ENCODE measurements at regions not wholly inside any gene's neighbourhood (a gene's known extent, or its start where the extent isn't known, plus 50 kb on each side); places are given as distances from the start of the nearest gene placed in this dataset.
A peak's percentile ranks its signal among the peaks of the same experiment; 100 is the strongest.
"Not testable (repeated sequence)": the region's sequence is repeated elsewhere in the genome, so short reads cannot be mapped to it uniquely, and the experiment has no call there.

DNA sequence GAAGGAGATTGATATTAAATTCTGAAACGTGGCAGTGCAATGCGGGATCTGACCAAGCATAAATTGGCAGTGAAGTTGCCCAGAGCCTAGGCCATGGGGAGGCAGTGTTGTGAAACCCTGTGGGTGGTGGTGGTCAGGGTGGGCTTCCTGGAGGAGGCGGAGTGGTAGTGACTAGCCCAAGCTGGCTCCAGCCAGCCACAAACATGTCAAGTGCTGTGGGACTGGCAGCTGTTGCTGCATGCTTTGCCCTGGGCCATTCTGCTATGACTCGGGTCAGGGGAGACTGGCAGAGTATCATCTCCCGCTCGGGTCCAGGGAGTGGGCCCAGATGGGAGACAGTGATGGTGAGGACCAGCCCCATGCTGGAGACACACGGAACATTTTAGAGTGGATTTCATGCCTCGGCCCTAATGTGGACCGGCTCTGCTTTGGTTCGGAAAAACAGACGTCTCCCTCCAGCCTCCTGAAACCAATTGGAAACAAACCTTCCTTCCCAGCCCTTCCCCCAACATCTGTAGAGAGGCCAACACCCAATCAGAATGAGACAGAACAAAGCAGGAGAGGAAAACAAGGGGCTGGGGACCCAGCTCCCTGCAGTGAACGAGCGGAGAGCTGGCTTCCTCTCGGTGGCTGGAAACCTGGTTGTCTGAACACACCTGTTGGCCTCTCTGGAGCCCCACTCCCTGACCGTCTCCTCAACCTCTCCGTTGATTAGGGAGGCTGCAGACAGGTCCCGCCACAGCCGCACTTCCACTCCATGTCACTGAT is 58.2 kb downstream of the TMEM270 start:
- DNase-seq (ENCODE audit: low spot score), result no peak

DNA sequence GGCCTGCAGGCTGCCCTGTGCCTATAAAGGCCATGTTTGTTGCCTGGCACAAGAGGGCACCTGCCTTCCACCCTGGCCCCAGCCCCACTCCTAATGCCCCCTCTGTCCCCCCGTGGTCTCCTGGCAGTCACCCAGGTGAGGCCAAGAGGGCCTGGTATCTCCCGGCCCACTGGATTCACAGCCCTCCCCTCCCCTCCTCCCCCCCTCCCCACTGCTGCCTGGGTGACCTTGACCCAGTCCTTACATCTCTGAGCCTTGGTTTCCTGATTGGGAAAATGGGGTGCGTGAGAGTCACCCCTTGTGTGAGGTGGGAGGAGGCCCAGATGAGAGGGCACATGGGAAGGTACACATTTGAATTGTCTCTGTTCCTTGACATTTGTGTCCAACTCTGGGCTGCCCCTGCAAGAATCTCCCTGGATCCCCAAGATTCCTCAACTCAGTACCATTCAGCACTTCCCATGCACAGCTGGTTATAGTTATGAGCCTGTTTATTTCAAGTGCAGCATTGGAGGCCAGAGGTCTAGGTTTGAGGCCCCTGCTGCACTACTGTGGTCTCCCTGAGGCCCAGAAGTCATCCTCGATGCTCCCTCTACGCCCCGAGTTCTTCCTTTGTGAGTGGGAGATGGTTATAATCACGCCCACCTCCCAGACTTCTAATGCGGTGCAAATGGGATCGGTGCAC is 58.9 kb downstream of the TMEM270 start:
- no peak for DNase-seq (ENCODE audit: low spot score)

DNA sequence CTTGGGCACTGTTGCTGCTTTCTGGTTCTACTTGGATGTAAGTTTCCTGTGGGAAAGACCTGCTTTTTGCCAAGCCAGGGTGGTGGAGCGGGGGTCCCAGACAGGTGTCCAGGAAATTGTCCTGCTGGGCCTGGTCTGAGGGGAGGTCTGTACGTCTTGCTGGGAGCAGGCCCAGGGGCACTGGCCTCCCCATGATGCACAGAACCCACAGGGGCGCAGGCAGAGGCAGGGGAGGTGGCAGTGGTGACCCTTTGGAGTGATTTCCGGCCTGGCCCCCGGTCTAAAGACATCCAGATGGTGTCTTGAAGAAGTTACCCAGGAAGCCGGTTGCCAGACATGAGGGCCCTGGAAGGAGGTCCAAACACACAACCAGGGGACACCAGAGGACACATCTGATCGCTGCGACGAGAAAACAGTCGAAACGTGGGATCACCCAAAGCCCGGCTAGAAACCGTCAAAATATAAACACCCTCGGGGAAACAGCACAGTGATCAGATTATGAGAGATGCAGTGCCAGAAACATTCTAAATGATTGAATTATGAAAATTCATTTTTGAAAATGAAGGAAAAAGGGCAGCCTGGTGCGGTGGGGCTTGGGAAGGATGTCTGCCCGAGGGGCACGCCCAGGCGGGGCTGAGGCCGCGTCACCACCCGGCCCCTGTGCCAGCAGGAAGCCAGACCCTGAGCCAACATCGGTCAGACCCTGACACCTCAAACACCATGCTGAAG is 59.6 kb downstream of the TMEM270 start:
- no peak for DNase-seq (ENCODE audit: low spot score)

DNA sequence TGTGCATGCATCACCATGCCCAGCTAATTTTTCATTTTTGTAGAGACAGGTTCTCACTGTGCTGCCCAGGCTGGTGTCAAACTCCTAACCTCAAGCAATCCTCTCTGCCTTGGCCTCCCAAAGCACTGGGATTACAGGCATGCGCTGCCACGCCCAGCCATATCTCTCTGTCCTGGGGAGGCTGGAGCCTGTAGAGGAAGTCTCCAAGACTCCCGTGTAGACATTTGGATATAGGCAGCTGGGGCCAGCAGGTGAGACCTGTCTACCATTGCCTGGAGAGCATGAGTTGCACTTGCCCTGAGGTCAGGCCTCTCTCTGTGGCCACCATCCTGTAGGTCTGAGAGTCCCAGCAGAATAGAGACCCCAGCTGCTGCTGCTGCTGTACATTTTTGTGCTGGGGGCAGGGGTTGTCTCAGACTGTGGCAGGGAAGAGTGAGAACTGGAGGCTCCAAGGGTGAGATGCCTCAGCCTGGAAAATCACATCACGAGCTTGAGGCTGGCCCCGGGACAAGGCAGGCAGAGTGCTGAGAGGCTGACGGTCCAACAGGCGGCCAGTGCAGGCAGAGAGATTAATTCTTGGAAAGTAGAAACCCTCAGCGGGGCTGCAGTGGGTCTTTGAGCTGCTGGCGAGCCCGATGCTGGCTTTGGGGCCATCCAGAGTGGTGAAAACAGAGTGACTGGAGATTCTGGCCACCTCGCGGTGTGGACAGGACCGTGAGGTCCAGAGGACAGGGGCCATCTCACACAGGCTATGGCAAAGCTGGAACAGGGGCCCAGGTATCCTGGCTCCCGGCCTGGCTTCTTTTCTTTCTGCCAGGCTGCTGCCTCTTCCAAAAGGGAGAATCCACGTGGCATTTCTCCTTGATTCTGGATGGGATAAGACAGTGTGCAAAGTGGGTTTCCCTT is 60.9 kb downstream of the TMEM270 start:
- DNase-seq (ENCODE audit: low spot score), result no peak

DNA sequence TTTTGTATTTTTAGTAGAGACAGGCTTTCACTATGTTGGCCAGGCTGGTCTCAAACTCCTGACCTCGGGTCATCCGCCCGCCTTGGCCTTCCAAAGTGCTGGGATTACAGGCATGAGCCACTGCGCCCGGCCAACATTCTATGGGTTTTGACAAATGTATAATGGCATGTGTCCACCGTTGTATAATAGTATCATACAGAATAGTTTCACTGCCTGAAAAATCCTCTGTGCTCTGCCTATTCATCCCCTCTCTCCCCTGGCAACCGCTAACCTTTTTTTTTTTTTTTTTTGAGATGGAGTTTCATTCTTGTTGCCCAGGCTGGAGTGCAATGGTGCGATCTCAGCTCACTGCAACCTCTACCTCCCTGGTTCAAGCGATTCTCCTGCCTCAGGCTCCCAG is 67.7 kb downstream of the TMEM270 start:
- DNase-seq (ENCODE audit: low spot score), result not testable (repeated sequence)

DNA sequence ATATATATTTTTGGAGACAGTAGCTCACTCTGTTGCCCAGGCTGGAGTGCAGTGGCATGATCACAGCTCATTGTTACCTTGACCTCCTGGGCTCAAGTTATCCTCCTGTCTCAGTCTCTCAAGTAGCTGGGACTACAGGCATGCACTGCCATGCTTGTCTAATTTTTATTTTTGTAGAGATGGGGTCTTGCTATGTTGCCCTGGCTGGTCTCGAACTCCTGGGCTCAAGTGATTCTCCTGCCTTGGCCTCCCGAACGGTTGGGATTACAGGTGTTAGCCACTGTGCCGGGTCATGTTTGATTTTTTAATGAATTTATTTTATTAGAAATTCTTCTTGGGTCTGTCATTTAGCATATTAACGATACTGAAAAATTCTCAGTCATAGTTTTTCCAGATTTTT is 70.5 kb downstream of the TMEM270 start:
- no peak for DNase-seq (ENCODE audit: low spot score)

DNA sequence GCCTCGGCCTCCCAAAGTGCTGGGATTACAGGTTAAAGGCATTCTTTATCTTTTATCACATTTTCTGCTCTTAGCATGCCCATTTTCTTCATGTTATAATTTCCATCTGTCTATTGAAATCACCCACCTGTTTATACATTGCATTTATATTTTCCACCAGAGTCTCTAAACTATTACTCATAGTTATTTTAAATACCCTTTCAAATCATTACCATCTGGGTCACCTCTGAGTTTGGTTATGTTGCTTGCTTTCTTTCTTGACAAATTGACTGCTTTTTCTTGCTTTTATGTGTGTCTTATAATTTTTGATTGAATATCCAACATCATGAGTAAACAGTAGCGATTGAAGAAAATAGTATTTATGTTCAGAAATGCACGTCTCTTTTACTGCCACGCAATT is 71.4 kb downstream of the TMEM270 start:
- no peak for DNase-seq (ENCODE audit: low spot score)

DNA sequence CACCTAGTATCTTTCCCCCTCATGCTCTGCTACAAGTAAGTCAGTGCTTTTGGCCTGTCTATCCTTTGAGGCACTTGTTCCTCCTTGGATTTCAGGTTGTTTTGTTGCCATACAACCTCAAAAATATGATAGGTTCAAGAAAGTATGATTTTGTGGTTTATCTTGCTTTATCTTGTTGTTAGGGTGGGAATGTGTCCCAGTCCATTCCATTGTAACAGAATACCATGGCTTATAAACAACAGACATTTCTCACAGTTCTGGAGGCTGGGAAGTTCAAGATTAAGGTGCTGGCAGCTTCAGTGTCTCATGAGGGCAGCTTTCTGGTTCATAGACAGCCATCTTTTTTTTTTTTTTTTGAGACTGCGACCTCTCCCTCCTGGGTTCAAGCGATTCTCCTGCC is 72.1 kb downstream of the TMEM270 start:
- DNase-seq (ENCODE audit: low spot score), result no peak

DNA sequence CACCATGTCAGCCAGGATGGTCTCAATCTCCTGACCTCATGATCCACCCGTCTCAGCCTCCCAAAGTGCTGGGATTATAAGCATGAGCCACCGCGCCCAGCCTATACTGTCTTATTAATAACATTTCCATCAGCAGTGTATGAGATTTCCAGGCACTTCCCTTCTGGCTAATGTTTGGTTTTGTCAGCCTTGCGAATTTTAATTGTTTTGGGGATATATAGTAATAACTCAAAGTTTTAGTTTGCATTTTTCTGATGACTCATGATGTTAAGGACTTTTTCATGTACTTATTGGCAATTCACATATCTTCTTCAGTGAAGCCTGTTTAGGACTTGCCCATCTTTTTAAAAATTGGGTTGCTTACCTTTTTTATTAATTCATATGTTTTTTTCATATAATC is 76.0 kb downstream of the TMEM270 start:
- DNase-seq (ENCODE audit: low spot score), result peak; percentile 3

DNA sequence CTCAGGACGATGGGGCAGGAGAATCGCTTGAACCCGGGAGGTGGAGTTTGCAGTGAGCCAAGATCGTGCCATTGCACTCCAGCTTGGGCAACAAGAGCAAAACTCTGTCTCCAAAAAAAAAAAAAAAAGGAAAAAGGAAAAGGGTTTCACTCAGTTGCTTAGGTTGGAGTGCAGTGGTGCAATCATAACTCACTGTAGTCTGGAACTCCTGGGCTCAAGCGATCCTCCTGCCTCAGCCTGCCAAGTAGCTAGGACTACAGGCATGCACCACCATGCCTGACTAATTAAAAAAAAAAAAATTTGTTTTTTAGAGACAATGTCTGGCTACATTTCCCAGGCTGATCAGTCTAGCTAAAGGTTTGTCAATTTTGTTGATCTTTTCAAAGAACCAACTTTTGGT is 76.7 kb downstream of the TMEM270 start:
- DNase-seq (ENCODE audit: low spot score), result not testable (repeated sequence)

DNA sequence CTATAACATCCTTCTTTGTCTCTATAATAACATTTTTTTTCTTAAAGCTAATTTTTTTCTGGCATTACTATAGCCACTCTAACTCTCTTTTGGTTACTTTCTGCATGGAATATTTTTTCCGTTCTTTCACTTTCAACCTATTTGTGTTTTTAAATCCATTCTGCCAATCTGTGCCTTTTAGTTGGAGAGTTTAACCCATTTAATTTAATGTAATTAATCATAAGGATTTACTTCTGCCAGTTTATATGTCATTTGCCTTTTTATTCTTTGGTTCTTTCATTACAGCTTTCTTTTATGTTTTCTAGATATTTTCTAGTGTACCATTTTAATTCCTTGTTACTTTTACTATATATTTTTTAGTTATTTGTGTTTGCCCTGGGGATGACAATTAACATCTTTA is 78.6 kb downstream of the TMEM270 start:
- DNase-seq (ENCODE audit: low spot score), result no peak

DNA sequence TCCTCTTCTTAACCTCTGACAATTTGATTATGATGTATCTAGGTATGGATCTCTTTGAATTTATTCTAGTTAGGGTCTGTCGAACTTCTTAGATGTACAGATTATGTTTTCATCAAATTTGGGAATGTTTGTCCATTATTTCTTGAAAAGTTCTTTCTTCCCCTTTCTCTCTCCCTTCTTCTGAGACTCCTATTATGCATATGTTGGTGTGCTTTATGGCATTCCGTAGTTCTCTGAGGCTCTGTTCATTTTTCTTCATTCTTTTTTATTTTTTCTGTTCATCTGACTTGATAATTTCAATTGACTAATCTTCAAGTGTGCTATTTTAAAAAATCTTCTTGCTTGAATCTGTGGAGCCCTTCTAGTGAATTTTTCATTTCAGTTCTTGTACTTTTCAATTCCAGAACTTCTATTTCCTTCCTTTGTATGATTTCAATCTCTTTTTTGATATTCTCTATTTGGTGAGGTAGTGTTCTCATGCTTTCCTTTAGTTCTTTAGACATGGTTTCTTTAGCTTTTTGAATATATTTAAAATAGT is 79.8 kb downstream of the TMEM270 start:
- no peak for DNase-seq (ENCODE audit: low spot score)

DNA sequence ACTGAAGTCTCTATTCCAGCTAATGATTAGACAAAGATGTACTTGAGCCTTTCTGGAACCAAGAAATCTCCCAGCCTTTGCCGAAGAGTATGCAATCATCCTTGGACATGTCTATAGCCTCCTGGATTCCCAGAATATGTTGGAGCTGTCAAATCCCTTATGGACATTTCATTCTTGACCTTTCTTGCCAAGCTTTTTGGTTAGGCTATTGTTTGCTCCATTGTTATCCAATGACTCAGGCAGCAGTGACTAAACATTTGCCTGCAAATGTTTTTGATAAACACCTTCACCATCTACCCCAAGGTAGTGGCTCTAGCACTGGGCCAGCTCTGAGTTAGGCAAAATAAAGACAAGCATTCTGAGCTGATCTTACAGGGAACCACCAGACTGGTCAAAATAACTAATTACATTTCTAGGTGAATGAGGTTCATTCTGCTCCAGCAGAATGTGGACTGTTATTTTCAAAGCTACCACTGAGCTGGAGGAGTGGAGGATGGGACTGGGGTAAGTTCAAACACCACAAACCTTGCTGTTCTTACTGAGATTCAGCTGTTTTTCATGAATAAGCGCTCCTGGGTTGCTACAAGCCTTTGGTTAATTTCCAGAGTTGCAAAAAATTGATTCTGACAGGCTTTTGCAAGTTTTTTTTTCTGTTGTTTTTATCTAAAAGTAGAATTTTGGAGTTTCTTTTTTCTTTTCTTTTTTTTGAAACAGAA is 81.0 kb downstream of the TMEM270 start:
- DNase-seq (ENCODE audit: low spot score), result peak; percentile 76

DNA sequence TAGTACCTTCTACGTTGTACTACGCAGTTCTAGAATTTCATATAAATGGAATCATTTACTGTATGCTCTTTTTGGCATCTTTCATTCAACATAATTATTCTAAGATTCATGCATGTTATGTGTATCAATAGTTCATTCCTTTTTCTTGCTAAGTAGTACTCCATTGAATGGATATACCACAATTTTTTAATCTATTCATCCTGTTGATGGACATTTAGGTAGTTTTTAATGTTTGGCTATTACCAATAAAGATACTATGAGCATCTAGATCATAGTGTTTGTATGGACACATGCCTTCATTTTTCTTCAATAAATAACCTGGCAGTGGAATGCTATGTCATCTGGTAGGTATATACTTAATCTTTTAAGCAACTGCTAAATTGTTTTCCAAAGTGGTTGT is 83.0 kb upstream of the ELN start:
- DNase-seq (ENCODE audit: low spot score), result no peak

DNA sequence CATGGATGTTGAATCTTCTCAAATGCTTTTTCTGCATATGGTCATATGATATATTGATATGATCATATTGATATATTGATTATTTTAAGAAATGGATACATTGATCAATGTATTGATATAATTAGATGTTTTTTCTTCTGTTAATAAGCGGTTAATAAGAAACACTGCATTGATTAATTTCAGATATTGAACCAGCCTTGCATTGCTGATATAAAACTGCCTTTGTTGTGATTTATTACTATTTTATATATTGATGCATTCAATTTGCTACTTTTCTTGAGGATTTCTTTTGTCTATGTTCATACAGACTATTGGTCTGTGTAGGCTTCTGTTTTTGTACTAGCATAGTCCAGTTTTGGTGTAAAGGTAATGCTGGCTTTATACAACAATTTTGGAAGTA is 79.7 kb upstream of the ELN start:
- no peak for DNase-seq (ENCODE audit: low spot score)

DNA sequence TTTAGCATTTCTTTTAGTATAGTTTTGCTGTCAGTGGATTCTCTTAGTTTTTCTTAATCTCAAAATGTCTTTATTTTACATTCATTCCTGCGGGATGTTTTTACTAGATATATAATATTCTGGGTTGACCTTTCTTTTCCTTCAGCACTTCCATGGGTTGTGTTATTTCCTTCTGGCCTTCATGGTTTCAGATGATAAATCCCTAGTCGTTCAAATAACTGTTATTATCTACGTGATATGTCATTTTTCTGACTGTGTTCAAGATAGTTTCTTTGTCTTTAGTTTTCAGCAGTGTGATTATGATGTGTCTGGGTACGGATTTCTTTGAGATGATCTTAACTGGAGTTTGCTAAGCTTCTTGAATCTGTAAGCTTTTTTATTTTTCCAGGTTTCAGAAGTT is 75.7 kb upstream of the ELN start:
- no peak for DNase-seq (ENCODE audit: low spot score)

DNA sequence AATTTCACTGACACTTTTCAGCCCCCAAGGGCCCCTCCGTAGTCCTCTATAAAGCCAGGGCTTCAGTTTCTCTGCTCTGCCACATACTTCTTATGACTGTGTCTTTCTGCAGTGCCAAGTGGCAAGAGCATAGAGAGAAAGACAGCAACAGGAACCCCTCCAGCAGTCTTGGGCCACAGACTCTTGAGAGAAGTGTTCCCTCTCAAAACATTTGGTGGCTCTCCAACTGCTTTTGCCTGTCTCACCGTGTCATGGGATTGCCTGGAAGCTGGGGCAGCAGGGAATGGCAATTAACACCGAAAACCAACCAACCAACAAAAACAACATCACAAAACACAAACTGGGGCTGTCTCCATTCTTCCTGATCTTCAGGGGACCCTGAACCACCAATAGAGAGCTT is 73.8 kb upstream of the ELN start:
- DNase-seq (ENCODE audit: low spot score), result no peak

DNA sequence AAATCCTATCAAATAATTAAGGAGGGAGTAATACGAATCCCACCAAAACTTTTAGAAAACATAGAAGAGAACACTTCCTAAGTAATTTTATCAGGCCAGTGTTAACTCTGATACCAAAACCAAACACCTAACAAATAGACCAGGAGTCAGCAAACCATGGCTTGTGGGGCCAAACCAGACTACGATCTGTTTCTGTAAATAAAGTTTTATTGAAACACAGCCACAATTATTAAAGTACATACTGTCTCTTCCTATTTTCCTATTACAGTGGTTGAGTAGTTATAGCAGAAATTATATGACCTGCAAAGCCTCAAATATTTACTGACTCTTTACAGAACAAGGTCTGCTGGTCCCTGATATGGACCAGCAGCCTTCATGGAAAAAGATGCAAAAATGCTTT is 73.1 kb upstream of the ELN start:
- DNase-seq (ENCODE audit: low spot score), result no peak

DNA sequence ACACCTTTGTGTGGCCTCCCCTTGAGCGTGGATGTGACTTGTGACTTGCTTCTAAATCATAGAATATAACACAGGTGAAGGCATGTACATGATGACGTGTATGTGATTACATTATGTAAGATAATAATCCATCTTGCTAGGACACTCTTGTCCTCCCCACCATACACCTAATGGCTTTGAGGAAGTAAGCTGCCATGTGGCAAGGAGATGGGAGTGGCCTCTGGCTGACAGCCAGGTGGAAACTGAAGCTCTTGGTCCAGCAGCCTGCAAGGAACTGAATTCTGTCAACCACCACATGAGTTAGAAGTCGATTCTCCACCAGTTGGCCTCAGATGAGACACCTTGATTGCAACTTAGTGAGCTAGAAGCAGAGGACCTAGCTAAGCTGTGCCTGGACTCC is 67.4 kb upstream of the ELN start:
- DNase-seq (ENCODE audit: low spot score), result no peak

DNA sequence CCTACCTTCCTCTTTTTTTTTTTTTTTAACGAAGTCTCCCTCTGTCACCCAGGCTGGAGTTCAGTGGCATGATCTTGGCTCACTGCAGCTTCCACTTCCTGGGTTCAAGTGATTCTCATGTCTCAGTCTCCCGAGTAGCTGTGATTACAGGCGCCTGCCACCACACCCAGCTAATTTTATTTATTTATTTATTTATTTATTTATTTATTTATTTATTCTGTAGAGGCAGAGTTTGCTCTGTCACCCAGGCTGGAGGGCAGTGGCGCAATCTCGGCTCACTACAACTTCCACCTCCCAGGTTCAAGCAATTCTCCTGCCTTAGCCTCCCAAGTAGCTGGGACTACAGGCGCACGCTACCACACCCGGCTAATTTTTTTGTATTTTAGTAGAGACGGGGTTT is 66.0 kb upstream of the ELN start:
- not testable (repeated sequence) for DNase-seq (ENCODE audit: low spot score)

DNA sequence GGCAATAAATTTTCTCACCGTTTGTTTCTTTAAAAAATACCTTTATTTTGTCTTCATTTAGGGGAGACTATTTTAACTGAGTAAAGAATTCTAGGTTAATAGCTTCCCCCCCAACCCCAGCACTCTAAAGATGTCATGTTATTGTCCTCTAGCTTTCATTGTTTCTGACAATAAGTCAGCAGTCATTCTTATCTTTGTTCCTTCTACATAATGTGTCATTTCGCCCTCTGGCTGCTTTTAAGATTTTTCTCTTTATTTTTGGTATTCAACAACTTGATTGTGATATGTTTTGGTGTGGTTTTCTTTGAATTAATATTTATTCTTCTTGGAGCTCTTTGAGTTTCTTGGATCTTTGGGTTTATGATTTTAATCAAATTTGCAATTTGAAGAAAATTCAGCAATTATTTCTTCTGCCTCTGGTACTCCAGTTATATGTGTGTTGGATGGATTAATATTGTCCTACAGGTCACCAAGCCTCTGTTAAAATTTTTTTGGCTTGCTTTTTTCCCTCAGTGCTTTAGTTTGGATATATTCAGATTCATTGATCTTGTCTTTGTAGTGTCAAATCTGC is 64.6 kb upstream of the ELN start:
- no peak for DNase-seq (ENCODE audit: low spot score)
